GM19467 (cell line): ENCODE measurements at regions not wholly inside any gene's neighbourhood (a gene's known extent, or its start where the extent isn't known, plus 50 kb on each side); places are given as distances from the start of the nearest gene placed in this dataset.
"Not testable (repeated sequence)": the region's sequence is repeated elsewhere in the genome, so short reads cannot be mapped to it uniquely, and the experiment has no call there.

ENCODE experiments used
- ATAC-seq: cut with Tn5 transposase; IDR thresholded peaks from one replicate; pipeline ENCODE4 v1.9.1; 2021; ENCODE audit warnings: mild to moderate bottlenecking, moderate library complexity; ENCODE audit not compliant: unreplicated experiment

- no peak for ATAC-seq
These were observed 307.3 kb downstream of the RAPGEF2 start for GRCh38 chr4:159410076-159410777.

- no peak for ATAC-seq
These were observed 308.0 kb downstream of the RAPGEF2 start for GRCh38 chr4:159410891-159411290.

GRCh38 chr4:159413306-159413943 lies 310.5 kb downstream of the RAPGEF2 start:
- ATAC-seq = no peak

GRCh38 chr4:159414305-159414704 lies 311.4 kb downstream of the RAPGEF2 start:
- ATAC-seq = no peak

GRCh38 chr4:159416073-159416472 lies 313.2 kb downstream of the RAPGEF2 start:
- no peak for ATAC-seq

GRCh38 chr4:159416996-159417395 lies 314.1 kb downstream of the RAPGEF2 start:
- no peak for ATAC-seq

GRCh38 chr4:159420162-159421057 lies 317.5 kb downstream of the RAPGEF2 start:
- ATAC-seq = no peak

- ATAC-seq = not testable (repeated sequence)
These were observed 318.2 kb downstream of the RAPGEF2 start for GRCh38 chr4:159421058-159421419.

- no peak for ATAC-seq
These were observed 319.1 kb downstream of the RAPGEF2 start for GRCh38 chr4:159422019-159422418.

GRCh38 chr4:159422626-159423025 lies 319.7 kb downstream of the RAPGEF2 start:
- ATAC-seq = no peak

- no peak for ATAC-seq
These were observed 322.9 kb downstream of the RAPGEF2 start for GRCh38 chr4:159425737-159426305.

- ATAC-seq = no peak
These were observed 325.4 kb downstream of the RAPGEF2 start for GRCh38 chr4:159428293-159428692.

GRCh38 chr4:159428975-159429692 lies 326.3 kb downstream of the RAPGEF2 start:
- ATAC-seq = no peak

- ATAC-seq = no peak
These were observed 326.8 kb downstream of the RAPGEF2 start for GRCh38 chr4:159429693-159430035.

GRCh38 chr4:159430896-159431295 lies 328.0 kb downstream of the RAPGEF2 start:
- ATAC-seq = no peak

- ATAC-seq = no peak
These were observed 329.6 kb downstream of the RAPGEF2 start for GRCh38 chr4:159432436-159432835.

GRCh38 chr4:159433337-159433736 lies 330.5 kb downstream of the RAPGEF2 start:
- ATAC-seq = no peak

- no peak for ATAC-seq
These were observed 331.4 kb downstream of the RAPGEF2 start for GRCh38 chr4:159434114-159434870.

GRCh38 chr4:159434871-159435241 lies 332.0 kb downstream of the RAPGEF2 start:
- no peak for ATAC-seq

GRCh38 chr4:159435561-159436023 lies 332.7 kb downstream of the RAPGEF2 start:
- no peak for ATAC-seq
